ENCODE measurements at regions not wholly inside any gene's neighbourhood (a gene's known extent, or its start where the extent isn't known, plus 50 kb on each side); places are given as distances from the start of the nearest gene placed in this dataset.

DNA sequence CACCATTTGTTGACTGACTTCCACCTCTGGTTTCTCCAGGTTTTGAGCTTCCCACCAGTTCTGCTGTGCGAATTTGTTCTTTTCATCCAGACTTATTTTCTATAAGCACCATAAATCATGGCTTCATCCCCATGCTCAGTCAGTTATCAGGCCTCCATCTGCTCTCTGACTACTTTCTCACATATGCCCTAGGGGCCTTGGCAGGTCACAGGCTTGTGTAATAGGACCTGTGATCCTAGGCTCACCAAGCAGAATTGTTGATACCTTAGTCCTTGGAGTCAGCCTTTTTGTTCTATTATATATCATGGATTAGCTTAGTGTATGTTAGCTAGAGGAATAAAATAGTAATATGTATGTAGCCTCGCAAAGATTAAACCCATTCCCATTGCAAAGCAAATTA lies 284.2 kb upstream of the TANK start:
- no peak overlapping the region for H3K9ac ChIP-seq (ENCODE audit: low read length)
- intact Hi-C loops (cut with micrococcal nuclease), result no loop called here
- no peaks in the 10 kb centered on the region for H3K4me1 ChIP-seq (ENCODE audit: control insufficient read depth in 2 of 2, insufficient read depth in 2 of 2, low read length in 2 of 2)
- no peaks in the 10 kb centered on the region for H3K4me1 Mint-ChIP-seq
- no peaks in the 10 kb centered on the region for H3K9me3 Mint-ChIP-seq (ENCODE audit: insufficient read depth)
- H3K36me3 ChIP-seq (replicated peaks in 1 of 2; ENCODE audit: control extremely low read depth in 1 of 2, control insufficient read depth in 1 of 2, extremely low read depth in 1 of 2, insufficient read depth in 2 of 2, low read length in 1 of 2), result no peaks in the 10 kb centered on the region
- TF ChIP-seq, protein P1, sequence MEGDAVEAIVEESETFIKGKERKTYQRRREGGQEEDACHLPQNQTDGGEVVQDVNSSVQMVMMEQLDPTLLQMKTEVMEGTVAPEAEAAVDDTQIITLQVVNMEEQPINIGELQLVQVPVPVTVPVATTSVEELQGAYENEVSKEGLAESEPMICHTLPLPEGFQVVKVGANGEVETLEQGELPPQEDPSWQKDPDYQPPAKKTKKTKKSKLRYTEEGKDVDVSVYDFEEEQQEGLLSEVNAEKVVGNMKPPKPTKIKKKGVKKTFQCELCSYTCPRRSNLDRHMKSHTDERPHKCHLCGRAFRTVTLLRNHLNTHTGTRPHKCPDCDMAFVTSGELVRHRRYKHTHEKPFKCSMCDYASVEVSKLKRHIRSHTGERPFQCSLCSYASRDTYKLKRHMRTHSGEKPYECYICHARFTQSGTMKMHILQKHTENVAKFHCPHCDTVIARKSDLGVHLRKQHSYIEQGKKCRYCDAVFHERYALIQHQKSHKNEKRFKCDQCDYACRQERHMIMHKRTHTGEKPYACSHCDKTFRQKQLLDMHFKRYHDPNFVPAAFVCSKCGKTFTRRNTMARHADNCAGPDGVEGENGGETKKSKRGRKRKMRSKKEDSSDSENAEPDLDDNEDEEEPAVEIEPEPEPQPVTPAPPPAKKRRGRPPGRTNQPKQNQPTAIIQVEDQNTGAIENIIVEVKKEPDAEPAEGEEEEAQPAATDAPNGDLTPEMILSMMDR (IDR thresholded peaks at IDR 0.05), result no peak
- TF ChIP-seq EZH2 (IDR thresholded peaks at IDR 0.05; ENCODE audit: borderline replicate concordance, insufficient read depth, low read depth, low read length, poor library complexity, severe bottlenecking), result no peak
- POLR2A ChIA-PET, result no interaction called here
- H3K4me3 Mint-ChIP-seq, result no peak overlapping the region
- no peak overlapping the region for H3K27ac Mint-ChIP-seq
- no peak for ATAC-seq (ENCODE audit: low read depth)
- DNase-seq, result no peak
- no peaks in the 10 kb centered on the region for H3K79me2 ChIP-seq (ENCODE audit: control insufficient read depth, insufficient read depth, low read length)
- no peak overlapping the region for H3K4me3 ChIP-seq (ENCODE audit: control extremely low read depth in 1 of 5, extremely low read depth in 1 of 5, insufficient read depth in 1 of 5, low read depth in 2 of 5, low read length in 4 of 5)
- H4K20me1 ChIP-seq (ENCODE audit: control insufficient read depth, insufficient read depth, low read length, poor library complexity, severe bottlenecking), result no peaks in the 10 kb centered on the region
- H3K27ac ChIP-seq (ENCODE audit: low read length in 2 of 2), result no peak overlapping the region
- peaks cover 6% of the 10 kb centered on the region for H3K27me3 Mint-ChIP-seq
- H3K9me3 ChIP-seq (ENCODE audit: control extremely low read depth in 1 of 3, control insufficient read depth in 2 of 3, insufficient read depth in 1 of 3, low read length in 2 of 3), result no peaks in the 10 kb centered on the region
- CTCF ChIA-PET, result no interaction called here
- no peaks in the 10 kb centered on the region for H3K27me3 ChIP-seq (replicated peaks in 1 of 4; ENCODE audit: control extremely low read depth in 1 of 4, control insufficient read depth in 3 of 4, insufficient read depth in 4 of 4, low read length in 3 of 4)
- H2AFZ ChIP-seq (ENCODE audit: insufficient read depth, low read depth, low read length, poor library complexity, severe bottlenecking), result no peak overlapping the region
- no peak overlapping the region for H3K4me2 ChIP-seq (replicated peaks; ENCODE audit: low read depth, low read length, poor library complexity, severe bottlenecking)
- 86% methylated on average over 1 of the region's 2 CpGs for WGBS (ENCODE audit: insufficient coverage)

DNA sequence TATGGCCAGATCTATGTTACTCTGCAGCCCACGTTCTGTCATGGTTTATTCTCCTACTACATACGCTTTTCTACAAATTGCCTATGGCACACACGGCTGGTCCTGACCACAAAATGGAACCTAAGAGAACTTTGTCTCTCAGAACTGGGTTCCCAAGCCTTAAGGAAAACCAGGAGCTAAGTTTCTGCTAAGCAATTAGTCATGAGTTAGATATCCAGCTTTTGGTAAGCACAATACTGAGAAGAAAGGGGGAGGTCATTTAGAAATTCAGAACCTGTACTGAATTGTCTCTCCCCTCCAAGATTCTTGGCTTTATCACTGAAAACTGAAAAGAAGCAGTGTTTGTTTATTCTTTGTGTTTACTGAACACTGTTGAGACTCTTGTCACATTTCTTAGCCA lies 283.5 kb upstream of the TANK start:
- H4K20me1 ChIP-seq (ENCODE audit: control insufficient read depth, insufficient read depth, low read length, poor library complexity, severe bottlenecking), result no peaks in the 10 kb centered on the region
- no peaks in the 10 kb centered on the region for H3K4me1 ChIP-seq (ENCODE audit: control insufficient read depth in 2 of 2, insufficient read depth in 2 of 2, low read length in 2 of 2)
- H3K27me3 Mint-ChIP-seq, result peaks cover 5% of the 10 kb centered on the region
- no peaks in the 10 kb centered on the region for H3K9me3 Mint-ChIP-seq (ENCODE audit: insufficient read depth)
- H3K9ac ChIP-seq (ENCODE audit: low read length), result no peak overlapping the region
- H3K36me3 ChIP-seq (replicated peaks in 1 of 2; ENCODE audit: control extremely low read depth in 1 of 2, control insufficient read depth in 1 of 2, extremely low read depth in 1 of 2, insufficient read depth in 2 of 2, low read length in 1 of 2), result no peaks in the 10 kb centered on the region
- no peak overlapping the region for H2AFZ ChIP-seq (ENCODE audit: insufficient read depth, low read depth, low read length, poor library complexity, severe bottlenecking)
- H3K4me2 ChIP-seq (replicated peaks; ENCODE audit: low read depth, low read length, poor library complexity, severe bottlenecking), result no peak overlapping the region
- no peak for ATAC-seq (ENCODE audit: low read depth)
- intact Hi-C loops (cut with micrococcal nuclease), result no loop called here
- CTCF ChIA-PET, result no interaction called here
- no peak overlapping the region for H3K4me3 Mint-ChIP-seq
- H3K4me3 ChIP-seq (ENCODE audit: control extremely low read depth in 1 of 5, extremely low read depth in 1 of 5, insufficient read depth in 1 of 5, low read depth in 2 of 5, low read length in 4 of 5), result no peak overlapping the region
- H3K4me1 Mint-ChIP-seq, result no peaks in the 10 kb centered on the region
- 83% methylated on average over 3 of the region's 3 CpGs for WGBS (ENCODE audit: insufficient coverage)
- H3K9me3 ChIP-seq (ENCODE audit: control extremely low read depth in 1 of 3, control insufficient read depth in 2 of 3, insufficient read depth in 1 of 3, low read length in 2 of 3), result no peaks in the 10 kb centered on the region
- TF ChIP-seq, protein P1 (IDR thresholded peaks at IDR 0.05), result no peak
- no peak for TF ChIP-seq EZH2 (IDR thresholded peaks at IDR 0.05; ENCODE audit: borderline replicate concordance, insufficient read depth, low read depth, low read length, poor library complexity, severe bottlenecking)
- H3K27ac ChIP-seq (ENCODE audit: low read length in 2 of 2), result no peak overlapping the region
- no peak for DNase-seq
- POLR2A ChIA-PET, result no interaction called here
- no peak overlapping the region for H3K27ac Mint-ChIP-seq
- H3K27me3 ChIP-seq (replicated peaks in 1 of 4; ENCODE audit: control extremely low read depth in 1 of 4, control insufficient read depth in 3 of 4, insufficient read depth in 4 of 4, low read length in 3 of 4), result no peaks in the 10 kb centered on the region
- H3K79me2 ChIP-seq (ENCODE audit: control insufficient read depth, insufficient read depth, low read length), result no peaks in the 10 kb centered on the region

All from B cell (primary cell).